ENCODE measurements at regions not wholly inside any gene's neighbourhood (a gene's known extent, or its start where the extent isn't known, plus 50 kb on each side); places are given as distances from the start of the nearest gene placed in this dataset.

- Histone ChIP-seq H3K27ac (no peak overlapping the region), H3K4me3 (no peak overlapping the region), H3K4me1 (no peaks in the 10 kb centered on the region), H3K9me3 (no peaks in the 10 kb centered on the region), H3K27me3 (no peaks in the 10 kb centered on the region), H3K36me3 (no peaks in the 10 kb centered on the region)
- intact Hi-C loops (cut with DNase I; ENCODE audit: low total_unique reads) (no loop called here), in situ Hi-C loops (cut with MboI; ENCODE audit: low sequenced_read_pairs in 4 of 4) (no loop called here)
- DNase-seq: no peak
- no peak for TF ChIP-seq POLR2A (IDR thresholded peaks at IDR 0.05)
- TF ChIP-seq CTCF (IDR thresholded peaks at IDR 0.05 in 4 of 5, conservative IDR thresholded peaks at IDR 0.05 in 1 of 5): no peak
- no peak for ATAC-seq
These were observed 338.0 kb downstream of the TDRD15 start for GRCh38 chr2:21461754-21462240.

GRCh38 chr2:21466341-21466927, 342.7 kb downstream of the TDRD15 start:
- intact Hi-C loops (cut with DNase I; ENCODE audit: low total_unique reads): no loop called here
- TF ChIP-seq POLR2A (IDR thresholded peaks at IDR 0.05) (no peak), CTCF (IDR thresholded peaks at IDR 0.05 in 4 of 5, conservative IDR thresholded peaks at IDR 0.05 in 1 of 5) (no peak)
- in situ Hi-C loops (cut with MboI; ENCODE audit: low sequenced_read_pairs in 4 of 4): no loop called here

GRCh38 chr2:21467280-21467818, 343.6 kb downstream of the TDRD15 start:
- in situ Hi-C loops (cut with MboI; ENCODE audit: low sequenced_read_pairs in 4 of 4): no loop called here

More at GRCh38 chr2:21466341-21466927, 342.7 kb downstream of the TDRD15 start:
- Histone ChIP-seq H3K4me3 (no peak overlapping the region), H3K4me1 (no peaks in the 10 kb centered on the region), H3K36me3 (no peaks in the 10 kb centered on the region), H3K9me3 (no peaks in the 10 kb centered on the region), H3K27ac (no peak overlapping the region), H3K27me3 (no peaks in the 10 kb centered on the region)
- ATAC-seq (no peak), DNase-seq (no peak)

GRCh38 chr2:21467910-21468309, 344.1 kb downstream of the TDRD15 start:
- Histone ChIP-seq H3K4me1 (no peaks in the 10 kb centered on the region), H3K9me3 (no peaks in the 10 kb centered on the region), H3K36me3 (no peaks in the 10 kb centered on the region), H3K27me3 (no peaks in the 10 kb centered on the region), H3K27ac (no peak overlapping the region), H3K4me3 (no peak overlapping the region)
- DNase-seq (no peak), ATAC-seq (no peak)
- TF ChIP-seq CTCF (IDR thresholded peaks at IDR 0.05 in 4 of 5, conservative IDR thresholded peaks at IDR 0.05 in 1 of 5) (no peak), POLR2A (IDR thresholded peaks at IDR 0.05) (no peak)
- in situ Hi-C loops (cut with MboI; ENCODE audit: low sequenced_read_pairs in 4 of 4): no loop called here
- intact Hi-C loops (cut with DNase I; ENCODE audit: low total_unique reads): no loop called here

More at GRCh38 chr2:21467280-21467818, 343.6 kb downstream of the TDRD15 start:
- DNase-seq (no peak), ATAC-seq (no peak)
- Histone ChIP-seq H3K4me1 (no peaks in the 10 kb centered on the region), H3K27ac (no peak overlapping the region), H3K9me3 (no peaks in the 10 kb centered on the region), H3K27me3 (no peaks in the 10 kb centered on the region), H3K36me3 (no peaks in the 10 kb centered on the region), H3K4me3 (no peak overlapping the region)
- intact Hi-C loops (cut with DNase I; ENCODE audit: low total_unique reads): no loop called here
- no peak for TF ChIP-seq CTCF (IDR thresholded peaks at IDR 0.05 in 4 of 5, conservative IDR thresholded peaks at IDR 0.05 in 1 of 5)
- TF ChIP-seq POLR2A (IDR thresholded peaks at IDR 0.05): no peak

Data from gastrocnemius medialis (tissue), 4 donors.